ENCODE measurements at regions not wholly inside any gene's neighbourhood (a gene's known extent, or its start where the extent isn't known, plus 50 kb on each side); places are given as distances from the start of the nearest gene placed in this dataset.

DNA sequence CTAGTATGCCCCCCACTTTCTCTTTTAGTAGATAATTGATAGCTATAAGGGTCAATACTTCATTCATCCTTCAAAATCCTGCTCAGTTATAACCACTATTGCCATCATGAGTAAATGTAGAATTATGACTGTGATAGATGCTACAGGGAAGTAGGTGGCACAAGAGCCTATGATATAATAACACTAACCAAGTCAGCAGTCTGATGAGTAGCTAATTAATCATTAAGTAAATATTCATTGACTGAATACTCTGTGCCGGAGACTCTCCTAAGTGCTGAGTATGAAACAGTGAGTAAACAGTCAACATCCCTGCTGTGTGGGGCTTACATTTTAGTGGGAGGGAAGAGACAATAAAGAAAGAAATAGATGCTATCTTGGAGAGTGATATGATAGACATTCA, 430.3 kb upstream of the ZNF462 start:
- Histone ChIP-seq H3K4me1 (no peaks in the 10 kb centered on the region), H3K27ac (no peak overlapping the region), H3K4me2 (ENCODE audit: low read length) (no peak overlapping the region), H3K27me3 (ENCODE audit: control insufficient read depth, insufficient read depth, low read length) (no peaks in the 10 kb centered on the region), H3K79me2 (no peaks in the 10 kb centered on the region), H3K4me3 (ENCODE audit: low read depth, low read length) (no peak overlapping the region), H3K36me3 (ENCODE audit: control insufficient read depth, insufficient read depth, low read length) (no peaks in the 10 kb centered on the region), H2AFZ (no peak overlapping the region), H3K9ac (no peak overlapping the region), H3K9me3 (ENCODE audit: control insufficient read depth, low read length) (peaks cover 2% of the 10 kb centered on the region)
- TF ChIP-seq, protein P1, sequence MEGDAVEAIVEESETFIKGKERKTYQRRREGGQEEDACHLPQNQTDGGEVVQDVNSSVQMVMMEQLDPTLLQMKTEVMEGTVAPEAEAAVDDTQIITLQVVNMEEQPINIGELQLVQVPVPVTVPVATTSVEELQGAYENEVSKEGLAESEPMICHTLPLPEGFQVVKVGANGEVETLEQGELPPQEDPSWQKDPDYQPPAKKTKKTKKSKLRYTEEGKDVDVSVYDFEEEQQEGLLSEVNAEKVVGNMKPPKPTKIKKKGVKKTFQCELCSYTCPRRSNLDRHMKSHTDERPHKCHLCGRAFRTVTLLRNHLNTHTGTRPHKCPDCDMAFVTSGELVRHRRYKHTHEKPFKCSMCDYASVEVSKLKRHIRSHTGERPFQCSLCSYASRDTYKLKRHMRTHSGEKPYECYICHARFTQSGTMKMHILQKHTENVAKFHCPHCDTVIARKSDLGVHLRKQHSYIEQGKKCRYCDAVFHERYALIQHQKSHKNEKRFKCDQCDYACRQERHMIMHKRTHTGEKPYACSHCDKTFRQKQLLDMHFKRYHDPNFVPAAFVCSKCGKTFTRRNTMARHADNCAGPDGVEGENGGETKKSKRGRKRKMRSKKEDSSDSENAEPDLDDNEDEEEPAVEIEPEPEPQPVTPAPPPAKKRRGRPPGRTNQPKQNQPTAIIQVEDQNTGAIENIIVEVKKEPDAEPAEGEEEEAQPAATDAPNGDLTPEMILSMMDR (IDR thresholded peaks at IDR 0.05): no peak

DNA sequence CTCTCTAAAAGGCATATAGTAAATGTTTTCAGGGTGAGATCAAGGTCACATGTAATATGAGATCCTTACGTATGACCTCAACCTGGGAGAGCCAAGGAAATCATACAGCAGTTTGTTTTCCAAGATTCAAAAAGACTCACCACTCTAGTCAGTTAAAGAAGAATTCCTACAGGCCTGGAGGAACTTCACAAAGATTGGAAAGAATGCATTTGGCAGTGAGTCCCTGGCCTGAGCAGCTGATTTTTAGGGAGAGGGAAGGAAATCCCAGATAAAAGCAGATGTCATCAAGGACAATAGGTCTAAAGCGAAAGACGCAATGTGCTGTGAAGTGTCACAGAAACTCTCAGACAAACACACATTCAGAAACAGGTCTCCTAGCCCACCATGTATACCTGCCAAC, 424.0 kb upstream of the ZNF462 start:
- H3K27ac ChIP-seq: no peak overlapping the region
- no peak overlapping the region for H2AFZ ChIP-seq
- peaks cover 2% of the 10 kb centered on the region for H3K9me3 ChIP-seq (ENCODE audit: control insufficient read depth, low read length)

DNA sequence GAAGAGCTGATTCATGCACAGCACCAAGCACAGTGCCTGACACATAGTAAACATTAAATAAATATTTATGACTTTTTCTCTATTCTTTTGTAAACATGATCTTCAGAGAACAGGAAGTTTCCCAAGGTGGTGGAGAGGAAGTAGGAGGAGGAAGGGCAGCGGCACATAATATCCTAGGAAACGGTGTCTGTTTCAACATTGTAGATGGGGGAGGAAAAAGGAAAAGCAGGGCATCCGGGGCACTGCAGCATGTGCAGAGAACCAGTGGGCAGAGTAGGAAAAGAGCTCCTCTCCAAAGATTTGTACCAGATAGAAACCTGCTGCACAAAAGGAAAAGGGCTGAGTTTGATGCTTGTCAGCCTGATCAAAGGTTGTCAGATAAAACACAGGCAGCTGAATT, 421.7 kb upstream of the ZNF462 start:
- H3K36me3 ChIP-seq (ENCODE audit: control insufficient read depth, insufficient read depth, low read length): no peaks in the 10 kb centered on the region
- no peak overlapping the region for H2AFZ ChIP-seq
- no peak overlapping the region for H3K9ac ChIP-seq
- no peaks in the 10 kb centered on the region for H3K27me3 ChIP-seq (ENCODE audit: control insufficient read depth, insufficient read depth, low read length)
- H3K79me2 ChIP-seq: no peaks in the 10 kb centered on the region
- H3K4me2 ChIP-seq (ENCODE audit: low read length): no peak overlapping the region
- H3K9me3 ChIP-seq (ENCODE audit: control insufficient read depth, low read length): no peaks in the 10 kb centered on the region
- no peaks in the 10 kb centered on the region for H3K4me1 ChIP-seq
- TF ChIP-seq, protein P1 (IDR thresholded peaks at IDR 0.05): no peak
- no peak overlapping the region for H3K27ac ChIP-seq
- H3K4me3 ChIP-seq (ENCODE audit: low read depth, low read length): no peak overlapping the region

More for the DNA sequence above, 424.0 kb upstream of the ZNF462 start:
- no peaks in the 10 kb centered on the region for H3K4me1 ChIP-seq
- no peak overlapping the region for H3K4me2 ChIP-seq (ENCODE audit: low read length)
- H3K79me2 ChIP-seq: no peaks in the 10 kb centered on the region
- no peak overlapping the region for H3K4me3 ChIP-seq (ENCODE audit: low read depth, low read length)
- no peak overlapping the region for H3K9ac ChIP-seq
- TF ChIP-seq, protein P1 (IDR thresholded peaks at IDR 0.05): no peak
- H3K36me3 ChIP-seq (ENCODE audit: control insufficient read depth, insufficient read depth, low read length): no peaks in the 10 kb centered on the region
- no peaks in the 10 kb centered on the region for H3K27me3 ChIP-seq (ENCODE audit: control insufficient read depth, insufficient read depth, low read length)

DNA sequence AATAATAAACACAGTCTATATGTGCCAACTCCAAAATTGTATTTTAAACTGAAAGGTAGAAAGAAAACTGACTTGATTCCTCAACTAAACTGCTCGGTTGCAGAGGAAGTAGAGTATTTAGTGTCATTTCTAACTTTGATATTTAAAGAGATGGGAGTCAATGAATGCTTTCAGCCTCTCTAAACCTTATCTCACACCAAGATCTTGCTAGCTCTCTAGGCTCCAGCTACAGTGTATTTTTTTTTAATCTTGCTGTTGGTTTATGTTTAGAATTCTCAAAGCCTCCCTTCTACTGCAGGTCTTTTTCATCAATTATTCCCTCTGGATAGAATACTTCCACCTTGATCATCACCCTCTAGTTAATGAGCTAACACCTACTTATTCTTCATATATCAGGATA, 419.4 kb upstream of the ZNF462 start:
- Histone ChIP-seq H3K4me1 (no peaks in the 10 kb centered on the region), H3K4me3 (ENCODE audit: low read depth, low read length) (no peak overlapping the region), H3K9me3 (ENCODE audit: control insufficient read depth, low read length) (no peaks in the 10 kb centered on the region), H3K4me2 (ENCODE audit: low read length) (no peak overlapping the region), H3K9ac (no peak overlapping the region), H3K27me3 (ENCODE audit: control insufficient read depth, insufficient read depth, low read length) (no peaks in the 10 kb centered on the region), H3K27ac (no peak overlapping the region), H3K79me2 (no peaks in the 10 kb centered on the region), H3K36me3 (ENCODE audit: control insufficient read depth, insufficient read depth, low read length) (no peaks in the 10 kb centered on the region), H2AFZ (no peak overlapping the region)
- TF ChIP-seq, protein P1 (IDR thresholded peaks at IDR 0.05): no peak

DNA sequence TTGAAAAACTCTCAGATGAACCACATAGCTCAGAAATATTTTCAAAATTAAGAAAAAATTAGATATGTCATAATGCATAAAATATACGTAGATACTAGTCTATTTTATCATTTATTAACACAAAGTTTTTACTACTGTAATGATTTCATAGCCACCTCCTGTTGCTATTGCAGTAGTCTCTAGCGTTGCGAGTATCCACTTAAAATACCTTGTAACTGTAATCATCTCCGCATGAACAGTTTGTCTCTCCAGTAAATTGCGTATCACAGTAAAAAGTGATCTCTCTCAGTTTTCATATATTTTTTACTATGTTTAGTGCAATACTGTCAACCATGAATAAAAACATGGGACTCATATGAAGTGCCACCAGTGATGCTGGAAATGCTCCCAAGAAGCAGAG, 417.9 kb upstream of the ZNF462 start:
- Histone ChIP-seq H3K27ac (no peak overlapping the region), H3K36me3 (ENCODE audit: control insufficient read depth, insufficient read depth, low read length) (no peaks in the 10 kb centered on the region), H3K9me3 (ENCODE audit: control insufficient read depth, low read length) (no peaks in the 10 kb centered on the region), H3K4me2 (ENCODE audit: low read length) (no peak overlapping the region), H3K4me1 (no peaks in the 10 kb centered on the region), H3K79me2 (no peaks in the 10 kb centered on the region), H3K4me3 (ENCODE audit: low read depth, low read length) (no peak overlapping the region), H3K27me3 (ENCODE audit: control insufficient read depth, insufficient read depth, low read length) (no peaks in the 10 kb centered on the region), H3K9ac (no peak overlapping the region), H2AFZ (no peak overlapping the region)
- TF ChIP-seq, protein P1 (IDR thresholded peaks at IDR 0.05): no peak

Measured in parathyroid adenoma (tissue), 2 donors.